ENCODE measurements at regions not wholly inside any gene's neighbourhood (a gene's known extent, or its start where the extent isn't known, plus 50 kb on each side); places are given as distances from the start of the nearest gene placed in this dataset.

DNA sequence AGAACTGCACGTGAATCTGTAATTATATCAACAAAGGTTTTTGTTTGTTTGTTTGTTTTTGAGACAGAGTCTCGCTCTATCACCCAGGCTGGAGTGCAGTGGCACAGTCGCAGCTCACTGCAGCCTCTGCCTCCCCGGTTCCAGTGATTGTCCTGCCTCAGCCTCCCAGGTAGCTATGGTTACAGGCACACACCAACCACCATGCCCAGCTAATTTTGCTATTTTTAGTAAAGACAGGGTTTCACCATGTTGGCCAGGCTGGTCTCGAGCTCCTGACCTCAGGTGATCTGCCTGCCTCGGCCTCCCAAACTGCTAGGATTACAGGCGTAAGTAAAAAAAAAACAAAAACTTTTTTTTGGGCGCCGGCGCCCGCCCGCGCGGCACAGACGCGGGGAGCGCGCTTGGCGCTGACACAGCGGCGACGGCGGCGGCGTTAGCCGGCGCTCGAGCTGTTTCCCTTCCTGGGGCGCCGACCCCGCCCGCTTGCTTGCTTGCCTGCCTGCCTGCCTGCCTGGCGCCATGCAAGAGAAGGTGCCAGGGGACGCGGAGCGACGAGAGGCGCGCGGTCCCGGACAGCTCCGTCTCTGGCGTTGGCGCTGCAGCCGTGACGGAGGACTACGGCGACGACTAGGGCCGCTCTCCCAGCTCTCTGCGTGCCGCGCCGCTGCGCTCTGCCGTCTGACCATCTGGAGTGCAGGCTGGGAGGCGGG, 171.4 kb upstream of the NUPR2 start:
- no peak for DNase-seq
- 9 to 15% methylated on average over 5 to 6 of the region's 57 CpGs for WGBS, 2 donors
- H3K27ac ChIP-seq = peak overlapping the region; percentile 7 to 57 (median 30)

DNA sequence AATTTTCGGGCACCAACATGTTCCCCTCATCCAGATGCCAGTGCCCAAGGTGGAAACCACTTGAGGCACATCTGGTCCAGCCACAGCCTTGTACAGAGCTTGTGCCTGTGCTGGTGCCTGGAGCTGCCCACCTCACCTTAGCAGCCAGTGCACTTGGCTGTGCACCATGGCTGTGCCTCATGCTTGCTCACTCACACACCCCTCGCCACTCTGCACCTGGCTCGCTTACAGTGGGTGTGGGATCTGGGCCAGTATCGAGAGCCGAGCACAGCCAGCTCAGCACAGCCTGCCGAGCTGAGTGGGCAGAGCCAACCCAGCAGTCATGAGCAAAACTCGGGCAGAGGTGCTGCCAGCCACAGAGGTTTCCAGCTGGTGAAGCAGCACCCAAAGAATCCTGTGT, 139.9 kb upstream of the NUPR2 start:
- Histone ChIP-seq H3K27me3 (no peaks in the 10 kb centered on the region), H3K4me1 (no peaks in the 10 kb centered on the region), H3K9me3 (peaks cover 0 to 7% (median 0%) of the 10 kb centered on the region in 3 donors), H3K4me3 (no peak overlapping the region), H3K27ac (no peak overlapping the region), H3K36me3 (no peaks in the 10 kb centered on the region)
- WGBS, 2 donors = 51 to 64% methylated on average over 2 to 5 of the region's 7 CpGs
- TF ChIP-seq, protein P1, sequence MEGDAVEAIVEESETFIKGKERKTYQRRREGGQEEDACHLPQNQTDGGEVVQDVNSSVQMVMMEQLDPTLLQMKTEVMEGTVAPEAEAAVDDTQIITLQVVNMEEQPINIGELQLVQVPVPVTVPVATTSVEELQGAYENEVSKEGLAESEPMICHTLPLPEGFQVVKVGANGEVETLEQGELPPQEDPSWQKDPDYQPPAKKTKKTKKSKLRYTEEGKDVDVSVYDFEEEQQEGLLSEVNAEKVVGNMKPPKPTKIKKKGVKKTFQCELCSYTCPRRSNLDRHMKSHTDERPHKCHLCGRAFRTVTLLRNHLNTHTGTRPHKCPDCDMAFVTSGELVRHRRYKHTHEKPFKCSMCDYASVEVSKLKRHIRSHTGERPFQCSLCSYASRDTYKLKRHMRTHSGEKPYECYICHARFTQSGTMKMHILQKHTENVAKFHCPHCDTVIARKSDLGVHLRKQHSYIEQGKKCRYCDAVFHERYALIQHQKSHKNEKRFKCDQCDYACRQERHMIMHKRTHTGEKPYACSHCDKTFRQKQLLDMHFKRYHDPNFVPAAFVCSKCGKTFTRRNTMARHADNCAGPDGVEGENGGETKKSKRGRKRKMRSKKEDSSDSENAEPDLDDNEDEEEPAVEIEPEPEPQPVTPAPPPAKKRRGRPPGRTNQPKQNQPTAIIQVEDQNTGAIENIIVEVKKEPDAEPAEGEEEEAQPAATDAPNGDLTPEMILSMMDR (IDR thresholded peaks at IDR 0.05) = no peak
- TF ChIP-seq POLR2A (IDR thresholded peaks at IDR 0.05) = no peak
- intact Hi-C loops (cut with DNase I) = no loop called here
- DNase-seq = no peak

More for the DNA sequence above, 171.4 kb upstream of the NUPR2 start:
- TF ChIP-seq, protein P1 (IDR thresholded peaks at IDR 0.05) = no peak
- no peak for TF ChIP-seq POLR2A (IDR thresholded peaks at IDR 0.05)
- no peaks in the 10 kb centered on the region for H3K36me3 ChIP-seq
- H3K4me3 ChIP-seq = peak overlapping the region; percentile 28 to 59 (median 42)
- H3K4me1 ChIP-seq = peaks cover 0 to 12% (median 0%) of the 10 kb centered on the region in 3 donors
- H3K27me3 ChIP-seq = no peaks in the 10 kb centered on the region
- H3K9me3 ChIP-seq = no peaks in the 10 kb centered on the region
- intact Hi-C loops (cut with DNase I) = no loop called here

DNA sequence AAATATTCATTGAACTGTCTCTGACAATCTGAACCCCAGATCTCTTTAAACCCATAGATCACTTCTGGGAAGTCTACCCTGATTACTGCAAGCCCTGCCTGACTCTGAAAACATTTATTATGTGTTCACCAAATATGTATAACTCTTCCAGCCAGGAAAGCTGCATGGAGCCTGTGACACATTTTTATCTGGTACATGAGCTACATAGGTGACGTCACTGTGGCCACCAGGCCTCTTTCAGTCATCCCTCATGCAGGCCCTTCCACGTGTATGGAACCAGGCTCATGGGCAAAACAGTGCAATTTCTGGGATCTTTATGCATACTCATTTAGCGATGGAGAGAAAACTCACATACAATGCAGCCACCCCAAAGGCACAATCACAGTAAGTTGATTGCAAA, 133.9 kb upstream of the NUPR2 start:
- Histone ChIP-seq H3K27ac (no peak overlapping the region), H3K36me3 (no peaks in the 10 kb centered on the region), H3K4me1 (no peaks in the 10 kb centered on the region), H3K9me3 (no peaks in the 10 kb centered on the region), H3K27me3 (no peaks in the 10 kb centered on the region), H3K4me3 (no peak overlapping the region)
- no peak for TF ChIP-seq POLR2A (IDR thresholded peaks at IDR 0.05)
- TF ChIP-seq, protein P1 (IDR thresholded peaks at IDR 0.05) = no peak
- intact Hi-C loops (cut with DNase I) = no loop called here
- whole genome bisulfite sequencing, 2 donors = 54 to 63% methylated on average over 3 of the region's 3 CpGs
- DNase-seq = no peak

DNA sequence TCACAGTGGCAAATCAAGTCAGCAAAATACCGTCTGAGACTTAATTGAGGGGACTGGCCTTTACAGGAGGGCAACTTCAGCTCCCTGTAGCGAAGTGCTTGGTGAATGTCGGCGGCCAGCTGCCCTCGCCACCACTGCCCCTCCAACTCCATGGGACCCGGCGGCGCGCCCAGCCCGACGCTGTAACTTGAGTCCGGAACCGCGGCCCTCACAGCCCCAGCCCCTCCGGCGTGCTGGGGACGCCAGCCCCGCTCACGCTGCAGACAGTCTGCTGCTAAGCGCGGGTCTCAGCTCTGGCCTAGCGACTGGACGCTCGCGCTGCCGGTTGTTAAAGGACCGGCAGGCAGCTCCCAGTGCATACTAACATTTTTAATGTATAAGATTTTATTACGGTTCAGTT, 113.4 kb upstream of the NUPR2 start:
- H3K27ac ChIP-seq = no peak overlapping the region
- no peaks in the 10 kb centered on the region for H3K4me1 ChIP-seq
- TF ChIP-seq POLR2A (IDR thresholded peaks at IDR 0.05) = no peak
- TF ChIP-seq, protein P1 (IDR thresholded peaks at IDR 0.05) = no peak
- H3K27me3 ChIP-seq = peaks cover 0 to 4% (median 0%) of the 10 kb centered on the region in 4 donors
- no peaks in the 10 kb centered on the region for H3K36me3 ChIP-seq
- DNase-seq = no peak
- H3K4me3 ChIP-seq = no peak overlapping the region
- intact Hi-C loops (cut with DNase I) = no loop called here
- WGBS, 2 donors = 23 to 47% methylated on average over 8 to 22 of the region's 28 CpGs
- H3K9me3 ChIP-seq = no peaks in the 10 kb centered on the region

DNA sequence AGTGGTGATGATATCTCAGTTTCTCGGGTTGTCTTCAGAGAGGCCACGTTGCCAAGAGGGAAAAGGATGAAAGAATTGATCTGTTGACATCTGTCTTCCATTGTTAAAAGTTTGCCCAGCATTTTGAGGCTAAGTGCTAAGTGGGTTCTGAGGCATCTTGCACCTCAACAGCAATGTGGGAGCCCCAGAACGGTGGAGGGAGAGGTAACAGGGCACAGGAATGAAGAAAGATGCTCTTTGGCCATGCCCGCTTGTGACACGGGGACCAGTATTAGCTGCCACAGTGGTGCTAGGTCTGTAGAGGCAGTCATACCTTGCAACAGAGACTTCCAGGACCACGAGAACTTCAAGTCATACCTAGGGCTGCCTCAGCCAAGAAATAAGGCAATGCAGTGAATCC, 106.6 kb upstream of the NUPR2 start:
- Histone ChIP-seq H3K36me3 (no peaks in the 10 kb centered on the region), H3K4me1 (no peaks in the 10 kb centered on the region), H3K4me3 (no peak overlapping the region), H3K27ac (no peak overlapping the region), H3K9me3 (no peaks in the 10 kb centered on the region), H3K27me3 (no peaks in the 10 kb centered on the region)
- DNase-seq = no peak
- intact Hi-C loops (cut with DNase I) = no loop called here
- TF ChIP-seq, protein P1 (IDR thresholded peaks at IDR 0.05) = no peak
- no peak for TF ChIP-seq POLR2A (IDR thresholded peaks at IDR 0.05)
- WGBS, 2 donors = 55 to 68% methylated on average over 6 of the region's 6 CpGs

Measured in esophagus squamous epithelium (tissue), 5 donors.